ENCODE measurements at regions not wholly inside any gene's neighbourhood (a gene's known extent, or its start where the extent isn't known, plus 50 kb on each side); places are given as distances from the start of the nearest gene placed in this dataset.

DNA sequence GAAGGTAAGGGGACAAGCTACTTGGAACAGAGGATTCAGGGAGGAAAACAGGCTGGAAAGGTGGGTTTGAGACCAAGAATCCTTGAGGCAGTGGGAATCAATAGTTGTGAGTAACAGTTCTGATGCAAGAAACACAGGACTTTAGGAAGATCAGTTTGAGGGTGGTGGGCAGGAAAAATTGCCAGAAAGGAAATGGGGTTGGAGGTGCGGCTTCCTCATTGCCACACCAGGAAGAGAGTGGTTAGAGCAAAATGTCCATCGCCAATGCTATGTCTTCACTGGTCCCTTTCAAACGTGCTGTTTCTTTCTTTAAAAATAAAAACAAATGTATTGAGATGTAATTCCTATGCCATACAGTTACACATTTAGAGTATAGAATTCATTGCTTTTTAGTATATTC lies 57.1 kb upstream of the NOCT start:
- TF ChIP-seq POLR2AphosphoS5 (IDR thresholded peaks at IDR 0.05; ENCODE audit: borderline replicate concordance, low read depth, low read length) (no peak), EZH2 (IDR thresholded peaks at IDR 0.05) (no peak)
